ENCODE measurements at regions not wholly inside any gene's neighbourhood (a gene's known extent, or its start where the extent isn't known, plus 50 kb on each side); places are given as distances from the start of the nearest gene placed in this dataset.

- TF ChIP-seq KDM1A (CRISPR knock-in tag; IDR thresholded peaks at IDR 0.05) (no peak), ELK4 (CRISPR knock-in tag; IDR thresholded peaks at IDR 0.05; ENCODE audit: borderline replicate concordance) (no peak), IRF9 (CRISPR knock-in tag; IDR thresholded peaks at IDR 0.05; ENCODE audit: borderline replicate concordance) (no peak), NFE2L2 (IDR thresholded peaks at IDR 0.05; ENCODE audit: low read length) (no peak), ZNF3 (CRISPR knock-in tag; IDR thresholded peaks at IDR 0.05) (no peak), IRF2 (CRISPR knock-in tag; IDR thresholded peaks at IDR 0.05) (no peak), ASH2L (IDR thresholded peaks at IDR 0.05; ENCODE audit: insufficient read length, low read depth, low read length) (no peak)
These were observed 240.8 kb downstream of the KIF20B start for GRCh38 chr10:89942217-89942616.

All from HepG2 (cell line).